ENCODE measurements at regions not wholly inside any gene's neighbourhood (a gene's known extent, or its start where the extent isn't known, plus 50 kb on each side); places are given as distances from the start of the nearest gene placed in this dataset.

GRCh38 chr15:92818651-92819277 is 81.4 kb upstream of the CHD2 start:
- no peaks in the 10 kb centered on the region for H3K9me3 Mint-ChIP-seq (ENCODE audit: low read depth)
- no peak for TF ChIP-seq CTCF (IDR thresholded peaks at IDR 0.05)
- no peak for DNase-seq (ENCODE audit: low spot score)

GRCh38 chr15:92819278-92820235 is 80.6 kb upstream of the CHD2 start:
- TF ChIP-seq CTCF (IDR thresholded peaks at IDR 0.05), result no peak
- H3K4me3 Mint-ChIP-seq (ENCODE audit: unreplicated experiment), result peak overlapping the region; percentile 82
- no peak for DNase-seq (ENCODE audit: low spot score)
- no peaks in the 10 kb centered on the region for H3K36me3 Mint-ChIP-seq (ENCODE audit: low read depth)
- H3K9me3 Mint-ChIP-seq (ENCODE audit: low read depth), result no peaks in the 10 kb centered on the region
- peaks cover 39% of the 10 kb centered on the region for H3K4me1 Mint-ChIP-seq (ENCODE audit: low read depth)
- peak overlapping the region; percentile 97 for H3K27ac Mint-ChIP-seq (ENCODE audit: unreplicated experiment)
- no peaks in the 10 kb centered on the region for H3K27me3 Mint-ChIP-seq (ENCODE audit: low read depth)

More at GRCh38 chr15:92818651-92819277, 81.4 kb upstream of the CHD2 start:
- Mint-ChIP-seq H3K4me3 (ENCODE audit: unreplicated experiment) (peak overlapping the region; percentile 82), H3K36me3 (ENCODE audit: low read depth) (no peaks in the 10 kb centered on the region), H3K27ac (ENCODE audit: unreplicated experiment) (peak overlapping the region; percentile 97), H3K27me3 (ENCODE audit: low read depth) (no peaks in the 10 kb centered on the region), H3K4me1 (ENCODE audit: low read depth) (peaks cover 37% of the 10 kb centered on the region)

DNA sequence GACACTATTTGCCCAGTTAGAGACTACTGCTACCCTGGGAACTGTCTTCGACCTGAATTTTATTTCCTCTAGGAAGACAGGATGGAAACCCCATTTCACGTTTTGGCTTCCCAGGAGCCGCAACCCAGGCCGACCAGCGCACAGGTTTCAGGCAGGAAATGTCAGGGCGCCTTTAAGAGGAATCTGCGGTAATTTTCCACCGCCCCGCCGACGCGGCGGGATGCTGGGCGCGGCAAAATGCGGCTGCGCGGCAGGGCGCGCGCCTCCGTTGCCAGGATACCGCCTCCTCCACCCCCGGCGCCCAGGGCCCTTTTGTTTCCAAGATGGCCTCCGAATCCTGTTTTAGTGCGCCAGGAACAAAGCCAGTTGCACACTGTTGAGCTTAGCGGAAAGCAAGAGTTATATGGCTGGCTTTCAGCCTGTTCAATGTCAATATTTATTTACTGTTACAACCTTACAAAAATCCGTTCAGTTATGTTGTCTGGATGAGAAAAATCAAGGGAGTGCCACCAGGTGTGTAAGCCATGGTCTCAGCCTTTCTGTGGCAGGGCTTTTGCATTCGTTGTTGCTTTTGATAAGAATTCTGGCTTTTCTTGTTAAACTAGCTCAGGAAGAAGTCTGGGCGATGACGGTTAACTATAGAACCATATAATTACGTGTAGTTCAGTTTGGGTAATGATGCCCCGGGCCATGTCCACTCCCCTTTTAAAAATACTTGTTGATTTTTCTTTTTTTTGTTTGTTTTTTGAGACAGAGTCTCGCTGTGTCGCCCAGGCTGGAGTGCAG is 79.7 kb upstream of the CHD2 start:
- Mint-ChIP-seq H3K4me3 (ENCODE audit: unreplicated experiment) (peak overlapping the region; percentile 82), H3K27me3 (ENCODE audit: low read depth) (no peaks in the 10 kb centered on the region), H3K4me1 (ENCODE audit: low read depth) (peaks cover 40% of the 10 kb centered on the region), H3K9me3 (ENCODE audit: low read depth) (no peaks in the 10 kb centered on the region), H3K27ac (ENCODE audit: unreplicated experiment) (peak overlapping the region; percentile 97), H3K36me3 (ENCODE audit: low read depth) (no peaks in the 10 kb centered on the region)
- peak; percentile 91 for DNase-seq (ENCODE audit: low spot score)
- no peak for TF ChIP-seq CTCF (IDR thresholded peaks at IDR 0.05)

DNA sequence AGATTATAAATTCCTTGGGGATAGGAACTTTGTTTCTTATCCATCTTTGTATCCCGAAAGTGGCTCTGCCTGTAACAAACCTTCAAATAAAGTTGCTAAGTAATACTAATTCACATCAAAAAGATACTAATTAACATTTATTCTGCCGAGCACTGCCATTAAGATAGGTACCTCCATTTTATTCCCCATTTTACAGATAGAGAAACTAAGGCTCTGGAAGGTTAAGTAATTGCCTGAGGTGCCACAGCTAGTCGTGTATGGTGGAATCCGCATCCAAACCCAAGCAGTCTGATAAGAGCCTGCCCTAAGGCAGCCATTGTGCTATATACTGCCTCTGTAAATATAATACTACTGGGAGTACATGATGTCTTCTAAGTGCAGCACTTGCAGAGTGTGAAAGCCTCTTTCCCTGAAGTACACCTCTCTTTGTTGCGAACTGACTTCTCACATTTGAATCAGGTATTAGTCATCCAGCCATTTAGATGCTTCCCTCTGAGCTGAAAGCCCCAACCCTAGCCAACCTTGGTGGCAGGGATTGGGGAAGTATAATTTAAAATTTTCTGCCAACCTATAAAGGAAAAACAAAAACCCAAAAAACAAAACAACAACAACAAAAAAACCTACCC is 78.5 kb upstream of the CHD2 start:
- no peak overlapping the region for H3K4me3 Mint-ChIP-seq (ENCODE audit: unreplicated experiment)
- DNase-seq (ENCODE audit: low spot score), result no peak

More for the DNA sequence above, 78.5 kb upstream of the CHD2 start:
- Mint-ChIP-seq H3K27ac (ENCODE audit: unreplicated experiment) (peak overlapping the region; percentile 46), H3K27me3 (ENCODE audit: low read depth) (no peaks in the 10 kb centered on the region), H3K9me3 (ENCODE audit: low read depth) (no peaks in the 10 kb centered on the region), H3K4me1 (ENCODE audit: low read depth) (peaks cover 40% of the 10 kb centered on the region), H3K36me3 (ENCODE audit: low read depth) (no peaks in the 10 kb centered on the region)
- no peak for TF ChIP-seq CTCF (IDR thresholded peaks at IDR 0.05)
